K562 (cell line): ENCODE measurements at regions not wholly inside any gene's neighbourhood (a gene's known extent, or its start where the extent isn't known, plus 50 kb on each side); places are given as distances from the start of the nearest gene placed in this dataset.

Source experiments
- ATAC-seq: fragments of 200-7000 bp; cut with Tn5 transposase; 3 replicates; pipeline ENCODE4 v1.9.1; 2020; ENCODE audit warnings: moderate library complexity
- BruUV-seq: library from RNA; stranded (reverse); fragments of 400-500 nt; replicated peaks from 2 replicates; lab custom pipeline; 2021; lab: Mats Ljungman, UMichigan
- CTCF ChIA-PET: fragments of 300-600 bp; formaldehyde crosslinking; extraction: SDS; loops from one replicate; lab custom pipeline; 2021; ENCODE audit warnings: low intra/inter-chr PET ratio; lab: Yijun Ruan, JAX
- POLR2A ChIA-PET: fragments of 300-600, 350-650 bp; sonication (Branson Sonifier 250); formaldehyde crosslinking; extraction: SDS; loops from one replicate; lab custom pipeline; 2021; ENCODE audit warnings: antibody characterized with exemption, inconsistent platforms; lab: Yijun Ruan, JAX
- DNase-seq, 4 experiments: peaks; one replicate each; pipeline versions ENCODE4 v3.0.0 to v3.0.0-alpha.2; 2011 to 2018; ENCODE audit warnings: low spot score in 3 of 4, mixed read lengths in 3 of 4; ENCODE audit errors: extremely low read depth in 1 of 4
- FAIRE-seq: peaks from 2 replicates; lab custom pipeline; 2011; peaks lifted over from hg19 to GRCh38; lab: Jason Lieb, UNC
- H2AFZ ChIP-seq: 2 replicates; pipeline ENCODE4 v1.6.0; 2011; ENCODE audit warnings: low read depth, low read length, control low read depth, inconsistent platforms
- H3K27ac ChIP-seq: fragments of 200-600 bp; 3 replicates; pipeline ENCODE4 v1.8.0; 2011; ENCODE audit warnings: low read depth, mild to moderate bottlenecking, control low read depth, inconsistent platforms, low read length, moderate library complexity, mixed read lengths; ENCODE audit errors: extremely low read depth
- H3K27me3 ChIP-seq, 2 experiments: fragments of 300-600 bp in 1 of 2; 2 replicates in 1 of 2; 3 replicates in 1 of 2; pipeline versions ENCODE4 v1.6.0 to v1.8.0; 2011; ENCODE audit warnings: inconsistent platforms in 2 of 2, low read length in 2 of 2, mild to moderate bottlenecking in 1 of 2, mixed read lengths in 1 of 2, moderate library complexity in 1 of 2; ENCODE audit not compliant: control insufficient read depth in 2 of 2, insufficient read depth in 2 of 2
- H3K36me3 ChIP-seq: fragments of 300-600 bp; 3 replicates; pipeline ENCODE4 v1.8.0; 2011; ENCODE audit warnings: mild to moderate bottlenecking, low read length, inconsistent platforms; ENCODE audit not compliant: control insufficient read depth, insufficient read depth
- H3K4me1 ChIP-seq, 2 experiments: fragments of 200-600 bp in 1 of 2; replicated peaks in 1 of 2; 2 replicates in 1 of 2; 3 replicates in 1 of 2; pipeline versions ENCODE4 v1.5.1 to v1.8.0; 2011; ENCODE audit warnings: inconsistent platforms in 2 of 2, low read length in 2 of 2, mild to moderate bottlenecking in 1 of 2, mixed read lengths in 1 of 2, moderate library complexity in 1 of 2; ENCODE audit not compliant: control insufficient read depth in 2 of 2, insufficient read depth in 2 of 2
- H3K4me2 ChIP-seq: 2 replicates; pipeline ENCODE4 v1.6.1; 2011; ENCODE audit warnings: low read length, control low read depth, inconsistent platforms, mixed read lengths; ENCODE audit not compliant: insufficient read depth
- H3K4me3 ChIP-seq: fragments of 200-600 bp; sonication (generic), shearing (Covaris generic); 2 replicates; pipeline ENCODE4 v1.5.1; 2016; ENCODE audit warnings: control low read depth, inconsistent platforms
- H3K79me2 ChIP-seq: fragments of 200-600 bp; 3 replicates; pipeline ENCODE4 v1.8.0; 2011; ENCODE audit warnings: low read length, inconsistent platforms; ENCODE audit not compliant: control insufficient read depth, insufficient read depth
- H3K9ac ChIP-seq, 2 experiments: 2 replicates each; pipeline versions ENCODE4 v1.6.0 to v1.6.1; 2011; ENCODE audit warnings: low read depth in 2 of 2, low read length in 2 of 2, control low read depth in 1 of 2, inconsistent platforms in 1 of 2, mild to moderate bottlenecking in 1 of 2, mixed read lengths in 1 of 2; ENCODE audit not compliant: insufficient read depth in 1 of 2
- H3K9me1 ChIP-seq: one replicate; pipeline ENCODE4 v1.6.0; 2011; ENCODE audit warnings: inconsistent platforms, mild to moderate bottlenecking, low read length, moderate library complexity; ENCODE audit not compliant: control insufficient read depth, insufficient read depth
- H3K9me3 ChIP-seq: replicated peaks from 2 replicates; pipeline ENCODE4 v1.5.1; 2011; ENCODE audit warnings: low read depth, low read length, inconsistent platforms; ENCODE audit not compliant: control insufficient read depth, insufficient read depth
- H4K20me1 ChIP-seq: replicated peaks from 2 replicates; pipeline ENCODE4 v1.6.1; 2011; ENCODE audit warnings: low read length, inconsistent platforms, mixed read lengths; ENCODE audit not compliant: control insufficient read depth, insufficient read depth
- GATAD2A ChIP-seq: fragments of 450-650 bp; IDR thresholded peaks from 2 replicates; pipeline ENCODE4 v1.6.1; 2017
- NFIX ChIP-seq: fragments of 250-450 bp; sonication (Bioruptor Pico); IDR thresholded peaks from 2 replicates; pipeline ENCODE4 v1.4.0; 2020; ENCODE audit warnings: low read depth, mild to moderate bottlenecking, moderate library complexity
- NFXL1 ChIP-seq: fragments of 450-650 bp; formaldehyde crosslinking; IDR thresholded peaks from 2 replicates; pipeline ENCODE4 v1.4.0; 2021; ENCODE audit warnings: mild to moderate bottlenecking
- SRSF9 ChIP-seq: fragments of 200-400 bp; formaldehyde crosslinking; IDR thresholded peaks from 2 replicates; pipeline ENCODE4 v1.6.1; 2017; ENCODE audit warnings: low read depth, low read length, borderline replicate concordance
- ZNF436 ChIP-seq: fragments of 250-450, 450-650 bp; sonication (Bioruptor Pico); formaldehyde crosslinking; IDR thresholded peaks from 2 replicates; pipeline ENCODE4 v1.7.0; 2020; ENCODE audit warnings: mild to moderate bottlenecking
- WGBS: fragments of 100-300 bp; shearing (Covaris generic); methylation state at CpG from one replicate; pipeline ENCODE4 v1.1.6; 2016; ENCODE audit warnings: low coverage, mixed read lengths; ENCODE audit not compliant: insufficient coverage; ENCODE audit errors: missing lambda C conversion rate; 5-methylcytosine and 5-hydroxymethylcytosine counted together
- in situ Hi-C: fragments of 300-500 bp; cut with MboI; formaldehyde crosslinking; loops from 4 replicates; pipeline ENCODE4 v1.15.0; 2018; ENCODE audit warnings: inconsistent platforms, mixed read lengths
- intact Hi-C: fragments of 100-400 bp; cut with micrococcal nuclease; formaldehyde crosslinking; loops from 2 replicates; pipeline ENCODE4 v1.14.2; 2022

DNA sequence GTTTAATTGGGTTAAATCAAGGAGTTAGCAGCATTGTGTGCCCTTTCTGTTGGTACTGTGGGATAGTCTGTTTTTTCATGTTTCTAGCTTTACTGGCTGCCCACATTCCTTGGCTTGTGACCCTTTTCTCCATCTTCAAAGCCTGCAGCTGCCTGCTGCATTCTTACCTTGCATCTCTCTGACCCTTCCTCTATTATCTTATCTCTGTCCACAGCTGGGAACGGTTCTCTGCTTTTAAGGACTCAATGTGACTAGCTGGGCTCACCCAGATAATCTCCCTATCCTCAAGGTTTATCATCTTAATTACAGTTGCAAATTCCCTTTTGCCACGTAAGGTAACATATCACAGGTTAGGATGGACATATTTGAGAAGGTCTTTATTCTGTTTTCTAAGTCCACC is 199.7 kb downstream of the KCNS3 start:
- intact Hi-C loops: no loop called here
- H2AFZ ChIP-seq: no peak overlapping the region
- no peak for ATAC-seq
- WGBS: 0% methylated on average over 2 of the region's 2 CpGs
- TF ChIP-seq ZNF436 (no peak), NFXL1 (CRISPR knock-in tag) (no peak)
- TF ChIP-seq, all 486 proteins: peak for 0
- Histone ChIP-seq H3K4me3 (no peak overlapping the region), H3K4me1 (no peaks in the 10 kb centered on the region), H3K36me3 (no peaks in the 10 kb centered on the region), H3K9me1 (no peaks in the 10 kb centered on the region), H3K9ac (no peak overlapping the region), H4K20me1 (no peaks in the 10 kb centered on the region), H3K27me3 (no peaks in the 10 kb centered on the region), H3K9me3 (no peaks in the 10 kb centered on the region; the same call in 1 of the 2 replicates), H3K79me2 (no peaks in the 10 kb centered on the region), H3K27ac (no peak overlapping the region), H3K4me2 (no peak overlapping the region)
- ChIA-PET POLR2A (no interaction called here), CTCF (no interaction called here)
- FAIRE-seq: no peak
- BruUV-seq: no TSS peak
- in situ Hi-C loops: no loop called here
- DNase-seq: no peak

DNA sequence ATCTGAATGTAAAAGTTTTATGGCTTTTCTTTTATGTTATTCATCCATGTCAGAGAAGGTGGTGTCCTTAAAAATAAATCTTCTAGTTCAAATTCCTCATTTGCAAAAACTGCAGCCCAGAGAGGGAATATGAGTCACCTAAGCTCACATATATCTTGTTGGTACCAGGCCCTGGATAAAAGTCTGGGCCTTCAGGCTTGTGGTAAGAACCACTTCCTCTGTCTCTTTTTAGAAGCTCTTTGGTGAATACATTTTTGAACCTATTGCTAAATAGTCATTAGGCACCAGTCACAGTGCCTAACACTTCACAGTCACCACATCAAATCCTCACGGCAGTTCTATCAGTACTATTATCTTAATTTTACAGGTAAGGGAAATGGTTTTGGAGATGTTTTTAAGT is 199.2 kb downstream of the KCNS3 start:
- Histone ChIP-seq H4K20me1 (no peaks in the 10 kb centered on the region), H3K9ac (no peak overlapping the region), H3K9me3 (no peaks in the 10 kb centered on the region; the same call in 1 of the 2 replicates), H2AFZ (no peak overlapping the region), H3K4me3 (no peak overlapping the region), H3K9me1 (no peaks in the 10 kb centered on the region), H3K36me3 (no peaks in the 10 kb centered on the region), H3K4me1 (no peaks in the 10 kb centered on the region), H3K27ac (no peak overlapping the region), H3K27me3 (no peaks in the 10 kb centered on the region), H3K4me2 (no peak overlapping the region), H3K79me2 (no peaks in the 10 kb centered on the region)
- intact Hi-C loops (no loop called here), in situ Hi-C loops (no loop called here)
- BruUV-seq: no TSS peak
- CTCF ChIA-PET: no interaction called here
- POLR2A ChIA-PET: no interaction called here
- FAIRE-seq (no peak), ATAC-seq (no peak), DNase-seq (no peak)
- 0% methylated on average over 1 of the region's 1 CpG for WGBS
- TF ChIP-seq GATAD2A (no peak), NFIX (CRISPR knock-in tag) (no peak), SRSF9 (no peak)
